ENCODE measurements at regions not wholly inside any gene's neighbourhood (a gene's known extent, or its start where the extent isn't known, plus 50 kb on each side); places are given as distances from the start of the nearest gene placed in this dataset.

DNA sequence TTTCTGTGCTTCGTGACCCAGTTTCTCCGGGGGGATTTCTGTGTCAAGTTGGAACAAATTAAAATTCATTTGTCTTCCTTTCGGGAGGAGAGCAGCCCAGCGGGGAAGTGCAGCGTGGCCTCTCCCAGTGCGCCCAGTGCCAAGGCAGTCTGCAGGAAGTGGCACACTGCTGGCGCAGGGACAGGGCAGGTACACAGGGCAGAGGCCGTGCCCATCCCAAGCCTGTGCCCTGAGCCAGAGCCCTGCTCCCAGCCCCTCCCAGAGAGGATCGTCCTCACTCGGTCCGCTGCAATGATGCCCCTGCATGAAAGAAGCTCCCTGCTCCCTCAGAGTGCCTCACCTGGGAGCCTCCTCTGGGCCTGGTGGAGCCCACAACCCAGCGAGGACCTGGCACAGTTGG is 82.4 kb upstream of the PPP1R26 start:
- no peak for DNase-seq (ENCODE audit: extremely low spot score, unreplicated experiment)
- no peaks in the 10 kb centered on the region for H3K4me1 Mint-ChIP-seq (ENCODE audit: unreplicated experiment)
- no peaks in the 10 kb centered on the region for H3K9me3 Mint-ChIP-seq
- no peaks in the 10 kb centered on the region for H3K27me3 Mint-ChIP-seq
- H3K27ac Mint-ChIP-seq: peak overlapping the region; percentile 86
- no peak overlapping the region for H3K4me3 Mint-ChIP-seq
- TF ChIP-seq, protein P1, sequence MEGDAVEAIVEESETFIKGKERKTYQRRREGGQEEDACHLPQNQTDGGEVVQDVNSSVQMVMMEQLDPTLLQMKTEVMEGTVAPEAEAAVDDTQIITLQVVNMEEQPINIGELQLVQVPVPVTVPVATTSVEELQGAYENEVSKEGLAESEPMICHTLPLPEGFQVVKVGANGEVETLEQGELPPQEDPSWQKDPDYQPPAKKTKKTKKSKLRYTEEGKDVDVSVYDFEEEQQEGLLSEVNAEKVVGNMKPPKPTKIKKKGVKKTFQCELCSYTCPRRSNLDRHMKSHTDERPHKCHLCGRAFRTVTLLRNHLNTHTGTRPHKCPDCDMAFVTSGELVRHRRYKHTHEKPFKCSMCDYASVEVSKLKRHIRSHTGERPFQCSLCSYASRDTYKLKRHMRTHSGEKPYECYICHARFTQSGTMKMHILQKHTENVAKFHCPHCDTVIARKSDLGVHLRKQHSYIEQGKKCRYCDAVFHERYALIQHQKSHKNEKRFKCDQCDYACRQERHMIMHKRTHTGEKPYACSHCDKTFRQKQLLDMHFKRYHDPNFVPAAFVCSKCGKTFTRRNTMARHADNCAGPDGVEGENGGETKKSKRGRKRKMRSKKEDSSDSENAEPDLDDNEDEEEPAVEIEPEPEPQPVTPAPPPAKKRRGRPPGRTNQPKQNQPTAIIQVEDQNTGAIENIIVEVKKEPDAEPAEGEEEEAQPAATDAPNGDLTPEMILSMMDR (conservative IDR thresholded peaks at IDR 0.05): no peak
- no peaks in the 10 kb centered on the region for H3K36me3 Mint-ChIP-seq

DNA sequence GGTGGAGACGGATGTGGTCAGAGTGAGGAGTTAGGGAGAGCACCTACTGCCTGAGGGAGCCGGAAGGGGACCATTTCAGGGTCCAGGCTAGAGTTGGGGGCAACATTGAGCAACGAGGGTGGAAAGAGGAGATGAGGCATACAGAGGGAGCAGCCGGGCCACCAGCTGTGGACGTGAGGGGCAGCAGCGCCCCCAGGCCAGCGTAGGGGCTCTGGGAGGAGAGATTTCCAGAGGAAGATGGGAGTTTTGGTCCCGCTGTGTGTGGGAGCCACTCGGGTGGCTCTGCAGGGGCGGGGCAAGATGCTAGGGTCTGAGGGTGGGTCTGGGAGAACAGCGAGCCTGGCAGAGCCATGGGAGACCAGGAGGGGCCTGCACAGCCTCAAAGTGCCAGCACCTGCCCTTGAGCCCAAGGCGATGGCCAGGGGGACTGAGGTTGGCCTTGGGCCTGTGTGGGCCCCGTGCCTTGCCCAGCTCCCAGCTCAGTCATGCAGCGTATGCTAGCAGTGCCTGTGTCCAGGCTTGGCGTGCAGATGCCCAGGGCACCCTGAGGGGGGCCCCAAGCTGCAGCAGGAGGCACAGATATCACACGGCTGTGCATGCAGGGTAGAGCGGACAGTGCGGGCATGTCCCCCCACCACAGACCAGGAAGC is 80.5 kb upstream of the PPP1R26 start:
- TF ChIP-seq, protein P1 (conservative IDR thresholded peaks at IDR 0.05): no peak
- H3K27me3 Mint-ChIP-seq: peaks cover 2% of the 10 kb centered on the region
- no peak for DNase-seq (ENCODE audit: extremely low spot score, unreplicated experiment)
- no peaks in the 10 kb centered on the region for H3K36me3 Mint-ChIP-seq
- H3K9me3 Mint-ChIP-seq: no peaks in the 10 kb centered on the region
- H3K4me1 Mint-ChIP-seq (ENCODE audit: unreplicated experiment): no peaks in the 10 kb centered on the region
- no peak overlapping the region for H3K4me3 Mint-ChIP-seq
- H3K27ac Mint-ChIP-seq: no peak overlapping the region

DNA sequence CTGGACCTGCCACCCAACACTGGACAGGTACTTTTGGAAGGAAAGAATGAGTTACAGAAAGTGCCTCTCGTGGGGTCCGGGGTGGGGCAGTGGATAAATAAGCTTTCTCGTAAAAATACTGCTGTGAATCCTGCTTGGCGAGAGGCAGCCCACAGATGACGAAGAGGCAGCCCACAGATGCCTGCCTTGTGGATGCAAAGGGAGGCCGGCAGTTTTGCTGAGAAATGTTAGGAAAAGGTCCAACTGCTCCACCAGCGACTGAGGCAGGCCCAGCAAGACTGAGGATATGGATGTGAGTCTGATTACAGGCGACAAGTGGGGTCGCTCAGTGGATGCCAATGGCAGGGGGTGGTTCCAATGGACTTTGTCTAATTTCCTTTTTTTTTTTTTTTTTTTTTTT is 79.1 kb upstream of the PPP1R26 start:
- DNase-seq (ENCODE audit: extremely low spot score, unreplicated experiment): no peak
- Mint-ChIP-seq H3K4me1 (ENCODE audit: unreplicated experiment) (no peaks in the 10 kb centered on the region), H3K9me3 (no peaks in the 10 kb centered on the region), H3K4me3 (no peak overlapping the region), H3K36me3 (no peaks in the 10 kb centered on the region), H3K27ac (no peak overlapping the region), H3K27me3 (peaks cover 2% of the 10 kb centered on the region)
- TF ChIP-seq, protein P1 (conservative IDR thresholded peaks at IDR 0.05): no peak

DNA sequence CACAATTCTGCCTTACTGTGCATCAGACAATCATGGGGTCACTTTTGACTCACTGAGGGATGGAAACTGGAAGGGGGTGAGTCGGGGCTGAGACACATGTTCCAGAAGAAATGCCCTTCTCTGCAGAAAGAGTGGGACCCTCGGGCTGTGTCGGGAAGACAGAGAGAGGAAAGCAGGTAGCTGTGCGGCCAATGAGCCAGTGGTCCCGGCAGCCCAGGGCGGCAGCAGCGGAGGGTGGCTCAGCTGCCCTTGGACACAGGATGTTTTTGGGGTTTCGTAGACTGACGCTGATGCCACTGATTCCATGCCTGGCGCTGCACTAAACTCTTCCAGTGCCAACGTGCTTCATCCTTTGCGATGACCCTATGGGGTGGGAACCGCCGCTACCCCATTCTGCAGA is 78.4 kb upstream of the PPP1R26 start:
- H3K36me3 Mint-ChIP-seq: no peaks in the 10 kb centered on the region
- peaks cover 8% of the 10 kb centered on the region for H3K27me3 Mint-ChIP-seq
- H3K9me3 Mint-ChIP-seq: no peaks in the 10 kb centered on the region
- no peak overlapping the region for H3K27ac Mint-ChIP-seq
- TF ChIP-seq, protein P1 (conservative IDR thresholded peaks at IDR 0.05): no peak
- H3K4me1 Mint-ChIP-seq (ENCODE audit: unreplicated experiment): no peaks in the 10 kb centered on the region
- DNase-seq (ENCODE audit: extremely low spot score, unreplicated experiment): no peak
- no peak overlapping the region for H3K4me3 Mint-ChIP-seq

DNA sequence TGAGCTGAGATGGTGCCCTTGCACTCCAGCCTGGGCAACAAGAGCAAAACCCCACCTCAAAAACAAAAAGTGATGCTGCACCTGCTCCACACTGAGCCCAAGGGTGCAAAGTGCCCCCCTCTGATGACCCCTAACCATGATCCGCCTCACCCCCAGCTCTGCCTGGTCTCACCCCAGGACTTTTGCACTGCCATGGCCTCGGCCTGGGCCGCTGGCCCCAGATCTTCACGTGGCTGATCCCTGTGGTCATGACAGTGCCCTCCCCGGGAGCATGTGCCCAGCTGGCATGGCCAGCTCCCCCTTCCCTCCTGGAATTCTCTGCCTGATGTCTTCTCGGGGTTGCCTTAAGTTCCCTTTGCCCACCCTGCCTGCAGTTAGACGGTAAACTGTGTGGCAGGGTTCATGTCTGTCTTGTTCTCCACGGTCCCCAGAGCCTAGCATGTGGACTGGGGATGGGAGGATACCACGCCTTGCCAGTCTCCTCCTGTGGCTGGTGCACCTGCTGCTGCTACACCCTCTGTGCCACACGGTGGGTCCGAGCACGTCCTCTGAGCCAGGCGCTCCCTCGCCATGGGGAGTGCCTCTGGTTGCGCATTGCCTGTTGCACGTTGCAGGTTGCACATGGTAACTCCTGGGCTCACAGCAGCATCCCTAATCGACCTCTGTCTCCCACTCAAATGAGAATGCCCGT is 77.4 kb upstream of the PPP1R26 start:
- Mint-ChIP-seq H3K36me3 (no peaks in the 10 kb centered on the region), H3K27ac (no peak overlapping the region), H3K4me3 (no peak overlapping the region), H3K4me1 (ENCODE audit: unreplicated experiment) (no peaks in the 10 kb centered on the region), H3K27me3 (peaks cover 13% of the 10 kb centered on the region), H3K9me3 (no peaks in the 10 kb centered on the region)
- TF ChIP-seq, protein P1 (conservative IDR thresholded peaks at IDR 0.05): no peak
- no peak for DNase-seq (ENCODE audit: extremely low spot score, unreplicated experiment)

Data from type B pancreatic cell (in vitro differentiated cells).